SK-N-SH (cell line): ENCODE measurements at regions not wholly inside any gene's neighbourhood (a gene's known extent, or its start where the extent isn't known, plus 50 kb on each side); places are given as distances from the start of the nearest gene placed in this dataset.

Source experiments
- CTCF ChIA-PET: fragments of 300-600, 350-600 bp; formaldehyde crosslinking; extraction: SDS; loops from one replicate; lab custom pipeline; 2021; lab: Yijun Ruan, JAX
- POLR2A ChIA-PET: fragments of 350-600 bp; sonication (Branson Sonifier 250); formaldehyde crosslinking; extraction: SDS; loops from one replicate; lab custom pipeline; 2020; ENCODE audit warnings: antibody characterized with exemption, inconsistent platforms; lab: Yijun Ruan, JAX
- DNase-seq: peaks from one replicate; pipeline ENCODE4 v3.0.0; 2012
- H2AFZ ChIP-seq: fragments of 200-600 bp; sonication (generic); 2 replicates; pipeline ENCODE4 v1.8.1; 2016; ENCODE audit warnings: antibody characterized with exemption, mild to moderate bottlenecking, low read depth
- H3F3A ChIP-seq: fragments of 200-600 bp; sonication (generic); replicated peaks from 2 replicates; pipeline ENCODE3; 2016; ENCODE audit warnings: antibody characterized with exemption, mild to moderate bottlenecking; ENCODE audit not compliant: insufficient read depth
- H3K27ac ChIP-seq, 2 experiments: fragments of 200-500 bp in 1 of 2; fragments of 200-600 bp in 1 of 2; sonication (Bioruptor generic) in 1 of 2; sonication (generic), shearing (Covaris generic) in 1 of 2; 2 replicates each; pipeline versions ENCODE4 v1.5.1 to v1.6.1; 2014 to 2016; ENCODE audit warnings: low read depth in 2 of 2, inconsistent platforms in 1 of 2, low read length in 1 of 2, mild to moderate bottlenecking in 1 of 2, mixed read lengths in 1 of 2
- H3K27me3 ChIP-seq: fragments of 200-600 bp; sonication (generic), shearing (Covaris generic); 2 replicates; pipeline ENCODE4 v1.6.1; 2016; ENCODE audit warnings: mixed run types; ENCODE audit not compliant: insufficient read depth
- H3K36me3 ChIP-seq, 2 experiments: fragments of 200-500 bp in 1 of 2; fragments of 200-600 bp in 1 of 2; sonication (Bioruptor generic) in 1 of 2; sonication (generic) in 1 of 2; replicated peaks in 1 of 2; 2 replicates each; pipeline versions ENCODE3 to v1.5.1; 2014 to 2016; ENCODE audit warnings: low read length in 1 of 2, mild to moderate bottlenecking in 1 of 2; ENCODE audit not compliant: insufficient read depth in 2 of 2, control insufficient read depth in 1 of 2
- H3K4me1 ChIP-seq, 2 experiments: fragments of 200-500 bp in 1 of 2; fragments of 200-600 bp in 1 of 2; sonication (Bioruptor generic) in 1 of 2; sonication (generic), shearing (Covaris generic) in 1 of 2; 2 replicates each; pipeline versions ENCODE4 v1.5.1 to v1.6.1; 2014 to 2016; ENCODE audit warnings: low read depth in 1 of 2, low read length in 1 of 2, mixed run types in 1 of 2; ENCODE audit not compliant: insufficient read depth in 2 of 2, control insufficient read depth in 1 of 2
- H3K4me2 ChIP-seq: fragments of 200-600 bp; sonication (generic), shearing (Covaris generic); 2 replicates; pipeline ENCODE4 v1.6.1; 2017; ENCODE audit warnings: mixed run types
- H3K4me3 ChIP-seq, 2 experiments: fragments of 200-500 bp in 1 of 2; fragments of 200-600 bp in 1 of 2; sonication (Bioruptor generic) in 1 of 2; sonication (generic), shearing (Covaris generic) in 1 of 2; 2 replicates each; pipeline versions ENCODE4 v1.5.1 to v1.8.1; 2014 to 2016; ENCODE audit warnings: low read depth in 2 of 2, inconsistent platforms in 1 of 2, low read length in 1 of 2, mild to moderate bottlenecking in 1 of 2, mixed read lengths in 1 of 2, moderate library complexity in 1 of 2
- H3K79me2 ChIP-seq: fragments of 200-600 bp; sonication (generic); 2 replicates; pipeline ENCODE4 v1.8.1; 2017; ENCODE audit warnings: mild to moderate bottlenecking; ENCODE audit not compliant: insufficient read depth
- H3K9ac ChIP-seq: fragments of 200-600 bp; sonication (generic); 2 replicates; pipeline ENCODE4 v1.6.1; 2017; ENCODE audit warnings: mixed run types
- H3K9me2 ChIP-seq: fragments of 200-600 bp; sonication (generic); 2 replicates; pipeline ENCODE4 v1.6.1; 2017; ENCODE audit warnings: mixed run types
- H3K9me3 ChIP-seq: fragments of 200-600 bp; sonication (generic); 2 replicates; pipeline ENCODE4 v1.6.1; 2017; ENCODE audit warnings: mixed run types, mild to moderate bottlenecking, moderate library complexity
- H4K20me1 ChIP-seq: fragments of 200-600 bp; sonication (generic); 2 replicates; pipeline ENCODE4 v1.6.1; 2017; ENCODE audit warnings: mild to moderate bottlenecking, mixed run types; ENCODE audit not compliant: insufficient read depth
- ELF1 ChIP-seq: IDR thresholded peaks from 2 replicates; pipeline ENCODE4 v1.4.0; 2012
- EZH2phosphoT487 ChIP-seq: fragments of 200-600 bp; sonication (generic); IDR thresholded peaks from 2 replicates; pipeline ENCODE4 v1.6.1; 2017; ENCODE audit warnings: low read depth, mixed run types, mild to moderate bottlenecking, antibody characterized with exemption, moderate library complexity, borderline replicate concordance
- FOXM1 ChIP-seq: IDR thresholded peaks from 2 replicates; pipeline ENCODE4 v1.4.0; 2012; ENCODE audit warnings: low read depth, mild to moderate bottlenecking
- GABPA ChIP-seq: IDR thresholded peaks from 2 replicates; pipeline ENCODE4 v1.4.0; 2012; ENCODE audit warnings: low read depth, mild to moderate bottlenecking
- MEF2A ChIP-seq: IDR thresholded peaks from 2 replicates; pipeline ENCODE4 v1.4.0; 2012; ENCODE audit warnings: low read depth, borderline replicate concordance
- MXI1 ChIP-seq: IDR thresholded peaks from 2 replicates; pipeline ENCODE4 v1.6.1; 2012; ENCODE audit warnings: mild to moderate bottlenecking, low read depth, low read length, improper control_type of control experiment
- PBX3 ChIP-seq: IDR thresholded peaks from 2 replicates; pipeline ENCODE4; 2012
- POLR2AphosphoS5 ChIP-seq: IDR thresholded peaks from 2 replicates; pipeline ENCODE4 v1.6.1; 2012; ENCODE audit warnings: low read depth, low read length
- RFX5 ChIP-seq: IDR thresholded peaks from 2 replicates; pipeline ENCODE4 v1.6.1; 2012; ENCODE audit warnings: mild to moderate bottlenecking, improper control_type of control experiment, low read length
- RXRA ChIP-seq: IDR thresholded peaks from 2 replicates; pipeline ENCODE4 v1.4.0; 2012; ENCODE audit warnings: low read depth, mild to moderate bottlenecking, borderline replicate concordance
- SMC3 ChIP-seq: IDR thresholded peaks from 2 replicates; pipeline ENCODE4 v1.6.1; 2012; ENCODE audit warnings: low read depth, low read length, improper control_type of control experiment
- USF2 ChIP-seq: fragments of 150-350 bp; IDR thresholded peaks from 2 replicates; pipeline ENCODE4 v1.6.1; 2017; ENCODE audit warnings: antibody characterized with exemption, low read length, low read depth, borderline replicate concordance
- ZBTB33 ChIP-seq: IDR thresholded peaks from 2 replicates; pipeline ENCODE4 v1.4.0; 2012; ENCODE audit warnings: low read depth, borderline replicate concordance
- WGBS: methylation state at CpG from one replicate; pipeline ENCODE4 v1.1.6; 2017; ENCODE audit warnings: low lambda C conversion rate; 5-methylcytosine and 5-hydroxymethylcytosine counted together
- TF ChIP-seq, protein P1 (sequence below): fragments of 200-600 bp; sonication (generic); IDR thresholded peaks from 2 replicates; pipeline ENCODE4 v1.6.1; 2017; ENCODE audit warnings: antibody characterized with exemption, mild to moderate bottlenecking, moderate library complexity
- TF ChIP-seq, protein P2 (sequence below): fragments of 150-350 bp; IDR thresholded peaks from 2 replicates; pipeline ENCODE4 v1.6.1; 2016; ENCODE audit warnings: mild to moderate bottlenecking, low read depth, low read length
- TF ChIP-seq, protein P3 (sequence below): IDR thresholded peaks from 2 replicates; pipeline ENCODE4 v1.6.1; 2012; ENCODE audit warnings: mild to moderate bottlenecking, low read depth, low read length, moderate library complexity

- TF ChIP-seq, protein P1, sequence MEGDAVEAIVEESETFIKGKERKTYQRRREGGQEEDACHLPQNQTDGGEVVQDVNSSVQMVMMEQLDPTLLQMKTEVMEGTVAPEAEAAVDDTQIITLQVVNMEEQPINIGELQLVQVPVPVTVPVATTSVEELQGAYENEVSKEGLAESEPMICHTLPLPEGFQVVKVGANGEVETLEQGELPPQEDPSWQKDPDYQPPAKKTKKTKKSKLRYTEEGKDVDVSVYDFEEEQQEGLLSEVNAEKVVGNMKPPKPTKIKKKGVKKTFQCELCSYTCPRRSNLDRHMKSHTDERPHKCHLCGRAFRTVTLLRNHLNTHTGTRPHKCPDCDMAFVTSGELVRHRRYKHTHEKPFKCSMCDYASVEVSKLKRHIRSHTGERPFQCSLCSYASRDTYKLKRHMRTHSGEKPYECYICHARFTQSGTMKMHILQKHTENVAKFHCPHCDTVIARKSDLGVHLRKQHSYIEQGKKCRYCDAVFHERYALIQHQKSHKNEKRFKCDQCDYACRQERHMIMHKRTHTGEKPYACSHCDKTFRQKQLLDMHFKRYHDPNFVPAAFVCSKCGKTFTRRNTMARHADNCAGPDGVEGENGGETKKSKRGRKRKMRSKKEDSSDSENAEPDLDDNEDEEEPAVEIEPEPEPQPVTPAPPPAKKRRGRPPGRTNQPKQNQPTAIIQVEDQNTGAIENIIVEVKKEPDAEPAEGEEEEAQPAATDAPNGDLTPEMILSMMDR = no peak
- TF ChIP-seq MXI1 (no peak), ZBTB33 (no peak), PBX3 (no peak), FOXM1 (no peak), EZH2phosphoT487 (no peak), MEF2A (no peak), POLR2AphosphoS5 (no peak), USF2 (no peak)
- TF ChIP-seq, protein P2, sequence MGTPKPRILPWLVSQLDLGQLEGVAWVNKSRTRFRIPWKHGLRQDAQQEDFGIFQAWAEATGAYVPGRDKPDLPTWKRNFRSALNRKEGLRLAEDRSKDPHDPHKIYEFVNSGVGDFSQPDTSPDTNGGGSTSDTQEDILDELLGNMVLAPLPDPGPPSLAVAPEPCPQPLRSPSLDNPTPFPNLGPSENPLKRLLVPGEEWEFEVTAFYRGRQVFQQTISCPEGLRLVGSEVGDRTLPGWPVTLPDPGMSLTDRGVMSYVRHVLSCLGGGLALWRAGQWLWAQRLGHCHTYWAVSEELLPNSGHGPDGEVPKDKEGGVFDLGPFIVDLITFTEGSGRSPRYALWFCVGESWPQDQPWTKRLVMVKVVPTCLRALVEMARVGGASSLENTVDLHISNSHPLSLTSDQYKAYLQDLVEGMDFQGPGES = no peak
These were observed 94.4 kb downstream of the BARHL2 start (continued) for GRCh38 chr1:90622666-90623065.

DNA sequence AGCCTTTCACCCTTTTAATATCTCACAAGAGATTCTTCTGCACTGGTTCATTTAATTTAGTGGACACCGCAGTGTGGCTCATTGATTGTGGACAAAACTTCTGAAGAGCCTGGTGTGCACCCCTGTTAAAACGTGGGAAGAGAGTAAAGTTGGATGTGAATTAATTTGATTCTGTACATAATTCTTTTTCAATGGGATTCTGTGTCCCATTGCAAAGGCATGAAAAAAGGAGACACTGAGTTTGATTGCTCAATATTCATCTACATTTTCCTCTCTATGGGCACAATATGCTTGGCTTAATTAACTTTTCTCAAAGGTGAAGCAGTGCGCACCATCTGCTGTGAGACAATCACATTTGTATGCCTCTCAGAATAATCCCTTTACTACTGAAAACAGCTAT, 95.1 kb downstream of the BARHL2 start:
- Histone ChIP-seq H3K79me2 (no peaks in the 10 kb centered on the region), H3K9me3 (no peaks in the 10 kb centered on the region), H3K9ac (no peak overlapping the region), H3F3A (no peaks in the 10 kb centered on the region), H3K9me2 (no peaks in the 10 kb centered on the region), H3K4me1 (no peaks in the 10 kb centered on the region), H3K4me3 (no peak overlapping the region), H4K20me1 (no peaks in the 10 kb centered on the region), H3K36me3 (no peaks in the 10 kb centered on the region), H3K27me3 (peaks cover 6% of the 10 kb centered on the region; the same call in 1 of the 2 replicates), H3K4me2 (no peak overlapping the region), H3K27ac (no peak overlapping the region), H2AFZ (no peak overlapping the region)
- CTCF ChIA-PET = no interaction called here
- 7% methylated on average over 3 of the region's 3 CpGs for WGBS
- POLR2A ChIA-PET = no interaction called here
- DNase-seq = no peak
- TF ChIP-seq FOXM1 (no peak), GABPA (no peak), ELF1 (no peak), SMC3 (no peak), ZBTB33 (no peak), RFX5 (no peak), RXRA (no peak)
- TF ChIP-seq, protein P3, sequence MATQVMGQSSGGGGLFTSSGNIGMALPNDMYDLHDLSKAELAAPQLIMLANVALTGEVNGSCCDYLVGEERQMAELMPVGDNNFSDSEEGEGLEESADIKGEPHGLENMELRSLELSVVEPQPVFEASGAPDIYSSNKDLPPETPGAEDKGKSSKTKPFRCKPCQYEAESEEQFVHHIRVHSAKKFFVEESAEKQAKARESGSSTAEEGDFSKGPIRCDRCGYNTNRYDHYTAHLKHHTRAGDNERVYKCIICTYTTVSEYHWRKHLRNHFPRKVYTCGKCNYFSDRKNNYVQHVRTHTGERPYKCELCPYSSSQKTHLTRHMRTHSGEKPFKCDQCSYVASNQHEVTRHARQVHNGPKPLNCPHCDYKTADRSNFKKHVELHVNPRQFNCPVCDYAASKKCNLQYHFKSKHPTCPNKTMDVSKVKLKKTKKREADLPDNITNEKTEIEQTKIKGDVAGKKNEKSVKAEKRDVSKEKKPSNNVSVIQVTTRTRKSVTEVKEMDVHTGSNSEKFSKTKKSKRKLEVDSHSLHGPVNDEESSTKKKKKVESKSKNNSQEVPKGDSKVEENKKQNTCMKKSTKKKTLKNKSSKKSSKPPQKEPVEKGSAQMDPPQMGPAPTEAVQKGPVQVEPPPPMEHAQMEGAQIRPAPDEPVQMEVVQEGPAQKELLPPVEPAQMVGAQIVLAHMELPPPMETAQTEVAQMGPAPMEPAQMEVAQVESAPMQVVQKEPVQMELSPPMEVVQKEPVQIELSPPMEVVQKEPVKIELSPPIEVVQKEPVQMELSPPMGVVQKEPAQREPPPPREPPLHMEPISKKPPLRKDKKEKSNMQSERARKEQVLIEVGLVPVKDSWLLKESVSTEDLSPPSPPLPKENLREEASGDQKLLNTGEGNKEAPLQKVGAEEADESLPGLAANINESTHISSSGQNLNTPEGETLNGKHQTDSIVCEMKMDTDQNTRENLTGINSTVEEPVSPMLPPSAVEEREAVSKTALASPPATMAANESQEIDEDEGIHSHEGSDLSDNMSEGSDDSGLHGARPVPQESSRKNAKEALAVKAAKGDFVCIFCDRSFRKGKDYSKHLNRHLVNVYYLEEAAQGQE = no peak
- TF ChIP-seq, protein P2 = no peak
